ACC112 (cell line): ENCODE measurements at regions not wholly inside any gene's neighbourhood (a gene's known extent, or its start where the extent isn't known, plus 50 kb on each side); places are given as distances from the start of the nearest gene placed in this dataset.

ENCODE experiments used
- H2AFZ ChIP-seq: fragments of 200-600 bp; sonication (generic); one replicate; pipeline ENCODE4 v1.6.0; 2017; ENCODE audit warnings: antibody characterized with exemption, low read length; ENCODE audit not compliant: unreplicated experiment
- H3K27ac ChIP-seq: fragments of 200-600 bp; sonication (generic); 2 replicates; pipeline ENCODE4 v1.5.1; 2014; ENCODE audit warnings: low read depth, mild to moderate bottlenecking, antibody characterized with exemption, low read length, moderate library complexity
- H3K27me3 ChIP-seq: fragments of 200-600 bp; sonication (generic); 2 replicates; pipeline ENCODE4 v1.6.1; 2014; ENCODE audit warnings: mild to moderate bottlenecking, antibody characterized with exemption, low read length, moderate library complexity, mixed read lengths; ENCODE audit not compliant: insufficient read depth
- H3K36me3 ChIP-seq: fragments of 200-600 bp; sonication (generic); 2 replicates; pipeline ENCODE4 v1.6.1; 2016; ENCODE audit warnings: mild to moderate bottlenecking, antibody characterized with exemption, low read length, moderate library complexity, mixed read lengths; ENCODE audit not compliant: insufficient read depth
- H3K4me1 ChIP-seq: fragments of 200-600 bp; sonication (generic); one replicate; pipeline ENCODE4 v1.6.1; 2016; ENCODE audit warnings: low read length, mixed read lengths; ENCODE audit not compliant: insufficient read depth, unreplicated experiment, control insufficient read depth
- H3K4me3 ChIP-seq: fragments of 200-600 bp; sonication (generic); 2 replicates; pipeline ENCODE4 v1.5.1; 2014; ENCODE audit warnings: mild to moderate bottlenecking, low read depth, low read length
- H3K79me2 ChIP-seq: fragments of 200-600 bp; sonication (generic); one replicate; pipeline ENCODE4 v1.6.0; 2016; ENCODE audit warnings: low read length; ENCODE audit not compliant: control insufficient read depth, unreplicated experiment, insufficient read depth

DNA sequence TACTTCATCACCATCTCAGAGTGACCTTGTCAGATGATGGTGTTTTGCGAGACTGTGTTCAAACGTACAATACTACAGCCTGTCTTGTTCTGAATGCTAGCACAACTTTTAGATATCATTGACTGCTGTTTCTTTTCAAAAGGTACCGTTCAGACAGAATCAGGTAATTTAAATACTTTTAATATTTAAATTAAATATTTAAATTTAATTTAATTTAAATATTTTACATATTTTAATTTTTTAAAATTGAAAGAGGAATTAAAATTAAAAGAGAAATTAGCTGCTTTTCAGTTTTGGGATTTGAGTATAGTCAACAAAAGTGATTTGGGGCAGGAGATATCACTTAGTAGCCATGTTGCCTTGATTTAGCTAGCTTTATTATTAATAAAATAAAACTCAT is 642.1 kb upstream of the CCDC179 start:
- no peaks in the 10 kb centered on the region for H3K36me3 ChIP-seq
- H3K27ac ChIP-seq = no peak overlapping the region
- H3K27me3 ChIP-seq = no peaks in the 10 kb centered on the region
- H3K4me3 ChIP-seq = no peak overlapping the region
- no peaks in the 10 kb centered on the region for H3K79me2 ChIP-seq
- no peak overlapping the region for H2AFZ ChIP-seq
- no peaks in the 10 kb centered on the region for H3K4me1 ChIP-seq

DNA sequence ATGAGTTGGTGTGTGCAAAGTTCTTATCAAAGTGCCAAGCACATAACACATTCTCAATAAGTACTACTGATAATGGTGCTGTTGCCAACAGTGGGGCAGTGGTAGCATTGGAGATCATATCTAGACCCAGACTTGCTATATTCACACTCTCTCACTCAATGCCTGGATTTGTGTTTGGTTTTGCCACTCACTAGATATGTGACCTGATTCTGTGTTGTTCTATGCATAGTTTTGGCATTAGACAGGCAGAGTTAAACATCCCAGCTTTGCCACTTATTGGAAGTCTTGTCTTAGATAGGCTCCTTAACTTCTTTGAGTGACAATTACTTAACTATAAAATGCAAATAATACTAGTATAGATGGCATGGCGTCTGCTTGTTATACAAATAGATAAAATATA is 642.6 kb upstream of the CCDC179 start:
- Histone ChIP-seq H3K27me3 (no peaks in the 10 kb centered on the region), H3K4me3 (no peak overlapping the region), H3K79me2 (no peaks in the 10 kb centered on the region), H3K4me1 (no peaks in the 10 kb centered on the region), H3K36me3 (no peaks in the 10 kb centered on the region), H2AFZ (no peak overlapping the region), H3K27ac (no peak overlapping the region)

DNA sequence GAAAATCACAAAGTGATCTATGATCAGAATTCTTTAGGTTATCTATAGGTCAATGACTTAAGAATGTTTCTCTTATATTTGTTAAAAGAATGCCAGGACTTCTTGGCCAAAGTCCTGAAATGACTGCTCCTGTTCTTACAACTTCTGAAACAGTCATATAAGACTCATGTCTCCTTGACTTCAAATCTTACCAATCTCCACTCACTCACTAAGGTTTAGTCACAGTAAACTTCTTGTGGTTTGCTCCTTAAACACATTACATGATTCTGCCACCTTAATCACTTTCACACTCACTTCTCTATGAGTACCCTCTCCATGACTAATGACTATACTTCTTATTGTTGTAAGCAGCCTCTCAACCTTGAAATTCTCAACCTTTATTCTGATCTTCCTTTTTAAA is 648.7 kb upstream of the CCDC179 start:
- H3K4me3 ChIP-seq = no peak overlapping the region
- H3K36me3 ChIP-seq = no peaks in the 10 kb centered on the region
- no peak overlapping the region for H3K27ac ChIP-seq
- H3K27me3 ChIP-seq = no peaks in the 10 kb centered on the region
- H2AFZ ChIP-seq = no peak overlapping the region
- no peaks in the 10 kb centered on the region for H3K4me1 ChIP-seq
- no peaks in the 10 kb centered on the region for H3K79me2 ChIP-seq

DNA sequence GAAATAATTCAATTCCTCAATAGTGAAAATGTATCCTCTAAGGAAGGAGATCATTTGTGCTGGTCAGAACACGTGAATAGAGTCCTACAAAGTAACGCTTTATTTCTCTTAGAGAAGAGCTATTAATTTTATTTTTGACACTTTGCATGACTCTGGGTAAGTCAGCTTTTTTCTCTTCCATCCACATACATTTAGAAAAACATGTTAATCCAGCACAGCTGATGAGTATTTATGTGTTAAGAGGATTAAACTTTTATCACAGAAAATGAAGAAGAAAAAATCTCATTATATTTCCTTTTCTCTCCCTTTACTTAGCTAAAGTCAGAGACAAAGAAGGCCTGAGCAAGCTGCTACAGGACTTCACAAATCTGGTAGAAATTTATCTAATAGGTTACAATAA is 649.5 kb upstream of the CCDC179 start:
- Histone ChIP-seq H3K27ac (no peak overlapping the region), H3K4me1 (no peaks in the 10 kb centered on the region), H3K36me3 (no peaks in the 10 kb centered on the region), H2AFZ (no peak overlapping the region), H3K27me3 (no peaks in the 10 kb centered on the region), H3K4me3 (no peak overlapping the region), H3K79me2 (no peaks in the 10 kb centered on the region)

DNA sequence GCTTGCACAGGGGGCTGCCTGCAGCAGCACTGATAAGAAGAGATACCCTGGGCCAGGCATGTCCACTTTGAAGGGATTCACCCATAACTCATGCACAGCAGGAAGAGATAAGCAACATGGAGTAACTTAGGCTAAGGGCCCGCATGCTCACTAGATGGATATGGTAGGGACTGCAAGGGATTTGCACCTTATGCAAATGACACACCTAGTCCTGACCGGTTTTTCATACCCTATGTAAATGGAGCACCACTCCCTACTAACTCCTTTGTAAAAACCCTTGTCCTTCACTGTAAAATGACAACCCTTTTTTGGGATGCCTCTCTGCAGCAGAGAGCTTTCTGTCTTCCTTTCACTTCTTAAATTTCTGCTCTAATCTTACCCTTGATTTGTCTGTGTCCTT is 658.9 kb upstream of the CCDC179 start:
- Histone ChIP-seq H3K79me2 (no peaks in the 10 kb centered on the region), H2AFZ (no peak overlapping the region), H3K4me3 (no peak overlapping the region)

DNA sequence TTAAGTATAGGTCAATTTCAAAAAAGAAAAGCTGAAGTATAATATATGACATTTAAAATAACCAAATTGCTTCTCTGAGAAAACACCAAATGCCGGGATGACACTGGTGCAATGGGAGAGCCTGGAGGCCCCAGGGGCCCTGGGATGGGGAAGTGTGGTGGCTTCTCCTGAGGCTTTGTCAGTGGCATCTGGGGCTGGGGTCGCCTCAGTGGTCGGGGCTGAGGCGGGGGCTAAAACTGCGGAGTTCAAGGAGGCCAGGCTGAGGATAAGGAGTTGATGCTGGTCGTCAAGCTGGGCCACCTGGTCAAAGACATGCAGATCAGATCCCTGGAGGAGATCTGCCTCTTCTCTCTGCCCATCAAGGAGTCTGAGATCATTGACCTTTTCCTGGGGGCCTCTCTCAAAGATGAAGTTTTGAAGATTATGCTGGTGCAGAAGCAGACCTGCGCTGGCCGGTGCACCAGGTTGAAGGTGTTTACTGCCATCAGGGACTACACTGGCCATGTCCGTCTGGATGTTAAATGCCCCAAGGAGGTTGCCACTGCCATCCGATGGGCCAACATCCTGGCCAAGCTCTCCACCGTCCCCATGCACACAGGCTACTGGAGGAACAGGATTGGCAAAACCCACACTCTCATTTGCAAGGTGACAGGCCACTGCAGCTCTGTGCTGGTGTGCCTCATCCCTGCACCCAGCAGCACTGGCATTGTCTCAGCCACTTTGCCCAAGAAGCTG is 660.1 kb upstream of the CCDC179 start:
- no peak overlapping the region for H3K27ac ChIP-seq
- H3K4me3 ChIP-seq = no peak overlapping the region
- H3K27me3 ChIP-seq = no peaks in the 10 kb centered on the region

More for the DNA sequence above, 658.9 kb upstream of the CCDC179 start:
- no peak overlapping the region for H3K27ac ChIP-seq
- H3K4me1 ChIP-seq = no peaks in the 10 kb centered on the region
- no peaks in the 10 kb centered on the region for H3K36me3 ChIP-seq
- no peaks in the 10 kb centered on the region for H3K27me3 ChIP-seq

DNA sequence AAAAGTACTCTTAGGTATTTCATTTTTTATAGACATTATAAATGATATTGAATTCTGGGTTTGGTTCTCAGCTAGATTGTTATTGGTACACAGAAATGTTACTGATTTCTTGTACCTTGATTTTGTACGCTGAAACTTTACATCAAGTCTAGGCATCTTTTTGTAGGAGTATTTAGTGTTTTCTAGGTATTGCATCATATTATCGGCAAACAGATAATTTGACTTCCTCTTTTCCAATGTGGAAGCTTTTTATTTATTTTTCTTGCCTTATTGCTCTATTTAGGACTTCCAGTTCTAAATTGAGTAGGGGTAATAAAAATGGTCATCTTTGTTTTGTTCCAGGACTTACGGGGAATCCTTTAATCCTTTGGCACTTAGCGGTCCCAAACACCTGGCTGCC is 676.6 kb upstream of the CCDC179 start:
- H3K79me2 ChIP-seq = no peaks in the 10 kb centered on the region
- no peak overlapping the region for H3K27ac ChIP-seq
- no peak overlapping the region for H2AFZ ChIP-seq
- H3K27me3 ChIP-seq = no peaks in the 10 kb centered on the region
- H3K36me3 ChIP-seq = no peaks in the 10 kb centered on the region
- no peak overlapping the region for H3K4me3 ChIP-seq
- peaks cover 4% of the 10 kb centered on the region for H3K4me1 ChIP-seq

More for the DNA sequence above, 660.1 kb upstream of the CCDC179 start:
- Histone ChIP-seq H3K36me3 (no peaks in the 10 kb centered on the region), H2AFZ (no peak overlapping the region), H3K4me1 (no peaks in the 10 kb centered on the region), H3K79me2 (no peaks in the 10 kb centered on the region)

DNA sequence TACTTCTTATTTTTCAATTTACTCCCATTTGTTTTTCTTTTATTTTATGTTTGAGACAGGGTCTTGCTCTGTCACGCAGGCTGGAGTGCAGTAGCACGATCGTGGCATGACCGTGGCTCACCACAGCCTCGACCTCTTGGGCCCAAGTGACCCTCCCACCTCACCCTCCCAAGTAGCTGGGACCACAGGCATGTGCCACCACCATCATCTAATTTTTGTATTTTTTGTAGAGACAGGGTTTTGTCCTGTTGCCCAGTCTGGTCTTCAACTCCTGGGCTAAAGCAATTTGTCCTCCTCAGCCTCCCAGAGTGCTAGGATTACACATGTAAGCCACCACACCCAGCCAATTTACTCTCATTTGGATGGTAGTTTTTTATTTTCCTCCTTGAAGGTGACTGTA is 679.3 kb upstream of the CCDC179 start:
- no peak overlapping the region for H3K27ac ChIP-seq
- H3K79me2 ChIP-seq = no peaks in the 10 kb centered on the region
- H3K27me3 ChIP-seq = no peaks in the 10 kb centered on the region
- H3K36me3 ChIP-seq = no peaks in the 10 kb centered on the region
- peaks cover 4% of the 10 kb centered on the region for H3K4me1 ChIP-seq
- peak overlapping the region; percentile 47; the same call in 1 of the 2 replicates for H3K4me3 ChIP-seq
- peak overlapping the region; percentile 79 for H2AFZ ChIP-seq

DNA sequence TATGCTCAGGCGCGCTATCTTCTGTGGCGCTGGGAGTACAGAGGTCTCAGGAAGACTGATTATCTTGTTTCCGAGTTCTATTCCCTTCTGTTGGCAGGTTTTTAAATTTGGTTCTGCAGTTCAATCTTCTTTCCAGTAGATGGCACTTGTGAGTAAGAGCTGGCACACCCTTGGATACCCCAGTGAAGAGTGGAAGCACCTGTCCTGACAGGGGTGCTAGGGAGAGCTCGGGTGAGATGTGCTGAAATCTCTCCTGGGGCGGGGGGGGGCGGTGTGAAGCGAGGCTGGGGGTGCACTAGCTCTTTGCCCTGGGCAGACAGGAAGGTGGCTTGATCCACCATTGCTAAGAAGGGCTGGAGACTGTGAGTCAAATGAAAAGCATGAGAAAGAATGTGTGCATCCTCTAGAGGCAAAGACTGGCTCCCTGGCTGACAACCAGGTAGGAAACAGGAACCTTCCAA is 679.9 kb upstream of the CCDC179 start:
- Histone ChIP-seq H3K4me1 (peaks cover 4% of the 10 kb centered on the region), H3K36me3 (no peaks in the 10 kb centered on the region), H3K79me2 (no peaks in the 10 kb centered on the region), H3K27me3 (no peaks in the 10 kb centered on the region), H3K4me3 (peak overlapping the region; percentile 47; the same call in 1 of the 2 replicates), H2AFZ (peak overlapping the region; percentile 79), H3K27ac (no peak overlapping the region)

DNA sequence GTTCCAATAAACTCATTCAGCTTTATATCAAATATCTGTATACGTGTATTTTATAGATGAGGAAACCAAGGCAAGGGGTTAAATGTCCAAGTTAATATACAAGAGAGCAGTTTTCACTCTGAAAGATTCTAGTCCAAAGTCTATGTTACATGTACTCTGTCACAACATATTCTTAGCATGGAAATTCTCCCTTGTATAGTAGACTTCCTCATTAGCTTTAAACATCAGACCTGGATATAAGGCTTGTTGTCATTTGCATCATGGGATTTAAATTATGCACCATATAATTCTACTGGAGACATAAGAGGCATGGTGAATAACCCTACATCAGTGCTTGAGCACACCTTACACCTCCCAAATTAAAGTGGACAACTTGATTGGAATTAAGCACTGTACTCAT is 681.9 kb upstream of the CCDC179 start:
- Histone ChIP-seq H3K27ac (no peak overlapping the region), H3K79me2 (no peaks in the 10 kb centered on the region), H2AFZ (no peak overlapping the region), H3K27me3 (no peaks in the 10 kb centered on the region), H3K36me3 (no peaks in the 10 kb centered on the region), H3K4me1 (peaks cover 4% of the 10 kb centered on the region), H3K4me3 (no peak overlapping the region)

DNA sequence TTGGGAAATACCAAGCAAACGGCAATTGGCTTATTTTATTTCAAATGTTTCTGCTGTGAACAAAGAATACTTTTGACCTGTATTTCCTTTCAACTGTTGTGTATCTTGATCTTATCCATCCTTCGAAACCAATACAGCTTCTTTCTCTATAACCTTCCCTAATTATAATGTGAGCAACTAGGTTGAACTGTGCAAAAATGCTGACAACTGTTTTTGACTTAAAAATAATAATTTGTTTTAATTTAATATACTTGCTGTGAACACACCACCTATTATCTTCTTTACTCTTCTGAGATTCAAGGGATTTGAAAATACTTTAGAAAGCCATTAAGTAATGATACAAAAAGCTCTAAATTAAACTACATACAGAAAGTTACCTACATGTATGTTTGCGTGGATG is 682.5 kb upstream of the CCDC179 start:
- Histone ChIP-seq H3K36me3 (no peaks in the 10 kb centered on the region), H3K27ac (no peak overlapping the region), H3K27me3 (no peaks in the 10 kb centered on the region), H3K4me3 (no peak overlapping the region), H3K79me2 (no peaks in the 10 kb centered on the region), H3K4me1 (peaks cover 4% of the 10 kb centered on the region), H2AFZ (no peak overlapping the region)
